Activated CD8-positive, alpha-beta memory T cell treated with anti-CD3 and anti-CD28 coated beads, Interleukin-2, amount 10 ng/mL, durations not matched to agents 7 days and 5 days (primary cell): ENCODE measurements at regions not wholly inside any gene's neighbourhood (a gene's known extent, or its start where the extent isn't known, plus 50 kb on each side); places are given as distances from the start of the nearest gene placed in this dataset.

Experiments
- ATAC-seq: fragments of 150-1000 bp; cut with Tn5 transposase; one replicate; pipeline ENCODE4 v1.10.0; 2021; ENCODE audit warnings: moderate library complexity
- CTCF ChIA-PET: fragments of 350-600 bp; sonication (Branson Sonifier 250); formaldehyde crosslinking; loops from one replicate; lab custom pipeline; 2021; ENCODE audit warnings: antibody characterized with exemption; lab: Charles Lee
- DNase-seq: peaks from one replicate; pipeline ENCODE4 v3.0.0-alpha.2; 2020
- H3K27ac Mint-ChIP-seq: one replicate; pipeline ENCODE4 v1.8.0; 2021; ENCODE audit warnings: mild to moderate bottlenecking, mixed read lengths
- H3K27me3 Mint-ChIP-seq: one replicate; pipeline ENCODE4 v1.8.0; 2021; ENCODE audit warnings: mixed read lengths
- H3K36me3 Mint-ChIP-seq: one replicate; pipeline ENCODE4 v1.8.0; 2021; ENCODE audit warnings: mild to moderate bottlenecking, mixed read lengths
- H3K4me1 Mint-ChIP-seq: one replicate; pipeline ENCODE4 v1.8.0; 2021; ENCODE audit warnings: mixed read lengths
- H3K4me3 Mint-ChIP-seq: one replicate; pipeline ENCODE4 v1.8.0; 2021; ENCODE audit warnings: mild to moderate bottlenecking, moderate library complexity, mixed read lengths
- H3K9me3 Mint-ChIP-seq: one replicate; pipeline ENCODE4 v1.8.0; 2022; ENCODE audit warnings: low read depth, mixed read lengths

GRCh38 chrX:9234315-9234714 is 200.4 kb upstream of the FAM9B start:
- Mint-ChIP-seq H3K4me1 (peaks cover 10% of the 10 kb centered on the region), H3K4me3 (no peak overlapping the region), H3K36me3 (peaks cover 2% of the 10 kb centered on the region), H3K9me3 (no peaks in the 10 kb centered on the region), H3K27ac (no peak overlapping the region), H3K27me3 (no peaks in the 10 kb centered on the region)
- CTCF ChIA-PET: no interaction called here
- DNase-seq (no peak), ATAC-seq (no peak)

- H3K4me3 Mint-ChIP-seq: no peak overlapping the region
- no peak for ATAC-seq
- no peak for DNase-seq
- H3K27ac Mint-ChIP-seq: no peak overlapping the region
- H3K27me3 Mint-ChIP-seq: no peaks in the 10 kb centered on the region
- H3K36me3 Mint-ChIP-seq: peaks cover 2% of the 10 kb centered on the region
- CTCF ChIA-PET: no interaction called here
- H3K9me3 Mint-ChIP-seq: no peaks in the 10 kb centered on the region
- H3K4me1 Mint-ChIP-seq: peaks cover 8% of the 10 kb centered on the region
Measured at GRCh38 chrX:9235722-9236121, 201.8 kb upstream of the FAM9B start.

GRCh38 chrX:9240956-9241355 is 207.0 kb upstream of the FAM9B start:
- Mint-ChIP-seq H3K36me3 (no peaks in the 10 kb centered on the region), H3K27me3 (no peaks in the 10 kb centered on the region), H3K9me3 (no peaks in the 10 kb centered on the region), H3K27ac (no peak overlapping the region), H3K4me3 (no peak overlapping the region), H3K4me1 (no peaks in the 10 kb centered on the region)
- DNase-seq (no peak), ATAC-seq (no peak)
- CTCF ChIA-PET: no interaction called here

GRCh38 chrX:9241427-9241826 is 207.5 kb upstream of the FAM9B start:
- no peaks in the 10 kb centered on the region for H3K4me1 Mint-ChIP-seq
- CTCF ChIA-PET: no interaction called here
- no peak overlapping the region for H3K4me3 Mint-ChIP-seq

GRCh38 chrX:9249051-9249846 is 215.3 kb upstream of the FAM9B start:
- ATAC-seq (no peak), DNase-seq (no peak)
- Mint-ChIP-seq H3K27ac (no peak overlapping the region), H3K36me3 (no peaks in the 10 kb centered on the region), H3K4me1 (no peaks in the 10 kb centered on the region), H3K9me3 (no peaks in the 10 kb centered on the region), H3K27me3 (peaks cover 5% of the 10 kb centered on the region), H3K4me3 (no peak overlapping the region)
- CTCF ChIA-PET: no interaction called here

More at GRCh38 chrX:9241427-9241826, 207.5 kb upstream of the FAM9B start:
- no peaks in the 10 kb centered on the region for H3K27me3 Mint-ChIP-seq
- H3K36me3 Mint-ChIP-seq: no peaks in the 10 kb centered on the region
- ATAC-seq (no peak), DNase-seq (no peak)
- no peak overlapping the region for H3K27ac Mint-ChIP-seq
- no peaks in the 10 kb centered on the region for H3K9me3 Mint-ChIP-seq

GRCh38 chrX:9252182-9252581 is 212.7 kb upstream of the TBL1X start:
- CTCF ChIA-PET: no interaction called here
- H3K27me3 Mint-ChIP-seq: peaks cover 7% of the 10 kb centered on the region
- H3K4me3 Mint-ChIP-seq: no peak overlapping the region
- H3K27ac Mint-ChIP-seq: no peak overlapping the region
- H3K4me1 Mint-ChIP-seq: no peaks in the 10 kb centered on the region
- H3K9me3 Mint-ChIP-seq: no peaks in the 10 kb centered on the region
- ATAC-seq: no peak
- no peak for DNase-seq
- no peaks in the 10 kb centered on the region for H3K36me3 Mint-ChIP-seq

GRCh38 chrX:9253211-9253610 is 211.6 kb upstream of the TBL1X start:
- H3K27me3 Mint-ChIP-seq: peaks cover 7% of the 10 kb centered on the region
- no peak overlapping the region for H3K4me3 Mint-ChIP-seq
- H3K36me3 Mint-ChIP-seq: no peaks in the 10 kb centered on the region
- no peak overlapping the region for H3K27ac Mint-ChIP-seq
- DNase-seq (no peak), ATAC-seq (no peak)
- no peaks in the 10 kb centered on the region for H3K9me3 Mint-ChIP-seq
- CTCF ChIA-PET: no interaction called here
- peaks cover 2% of the 10 kb centered on the region for H3K4me1 Mint-ChIP-seq

- CTCF ChIA-PET: no interaction called here
- DNase-seq: no peak
- no peak overlapping the region for H3K27ac Mint-ChIP-seq
Measured at GRCh38 chrX:9257718-9258420, 207.0 kb upstream of the TBL1X start.

GRCh38 chrX:9258421-9259104 is 206.3 kb upstream of the TBL1X start:
- H3K4me3 Mint-ChIP-seq: no peak overlapping the region
- no peak for DNase-seq
- H3K4me1 Mint-ChIP-seq: peaks cover 4% of the 10 kb centered on the region
- peaks cover 7% of the 10 kb centered on the region for H3K27me3 Mint-ChIP-seq
- H3K9me3 Mint-ChIP-seq: no peaks in the 10 kb centered on the region
- no peak overlapping the region for H3K27ac Mint-ChIP-seq
- CTCF ChIA-PET: no interaction called here
- no peak for ATAC-seq
- H3K36me3 Mint-ChIP-seq: no peaks in the 10 kb centered on the region

More at GRCh38 chrX:9257718-9258420, 207.0 kb upstream of the TBL1X start:
- Mint-ChIP-seq H3K36me3 (no peaks in the 10 kb centered on the region), H3K27me3 (peaks cover 7% of the 10 kb centered on the region), H3K4me1 (peaks cover 4% of the 10 kb centered on the region), H3K9me3 (no peaks in the 10 kb centered on the region), H3K4me3 (no peak overlapping the region)
- ATAC-seq: no peak

- no peak for DNase-seq
- Mint-ChIP-seq H3K4me1 (peaks cover 4% of the 10 kb centered on the region), H3K4me3 (no peak overlapping the region), H3K27me3 (peaks cover 2% of the 10 kb centered on the region), H3K27ac (no peak overlapping the region), H3K36me3 (no peaks in the 10 kb centered on the region), H3K9me3 (no peaks in the 10 kb centered on the region)
- CTCF ChIA-PET: interaction anchor here (1.2 kb wide), 1 partner anchor 53 kb away, joined by 4 read pairs; no protein-coding TSS in a partner anchor
- no peak for ATAC-seq
Measured at GRCh38 chrX:9260603-9261002, 204.3 kb upstream of the TBL1X start.

- CTCF ChIA-PET: no interaction called here
- H3K36me3 Mint-ChIP-seq: no peaks in the 10 kb centered on the region
- peaks cover 5% of the 10 kb centered on the region for H3K27me3 Mint-ChIP-seq
- H3K4me3 Mint-ChIP-seq: no peak overlapping the region
- DNase-seq (no peak), ATAC-seq (no peak)
- H3K27ac Mint-ChIP-seq: no peak overlapping the region
- no peaks in the 10 kb centered on the region for H3K9me3 Mint-ChIP-seq
- H3K4me1 Mint-ChIP-seq: peaks cover 4% of the 10 kb centered on the region
Measured at GRCh38 chrX:9267415-9267814, 197.4 kb upstream of the TBL1X start.

- H3K27ac Mint-ChIP-seq: no peak overlapping the region
- ATAC-seq: no peak
- no peaks in the 10 kb centered on the region for H3K9me3 Mint-ChIP-seq
- CTCF ChIA-PET: no interaction called here
- H3K4me3 Mint-ChIP-seq: no peak overlapping the region
- peaks cover 5% of the 10 kb centered on the region for H3K27me3 Mint-ChIP-seq
- H3K4me1 Mint-ChIP-seq: peaks cover 4% of the 10 kb centered on the region
- peaks cover 1% of the 10 kb centered on the region for H3K36me3 Mint-ChIP-seq
- DNase-seq: no peak
Measured at GRCh38 chrX:9269134-9269533, 195.7 kb upstream of the TBL1X start.

GRCh38 chrX:9271789-9272525 is 192.9 kb upstream of the TBL1X start:
- no peaks in the 10 kb centered on the region for H3K9me3 Mint-ChIP-seq
- H3K4me1 Mint-ChIP-seq: peaks cover 4% of the 10 kb centered on the region
- no peak for ATAC-seq
- peaks cover 1% of the 10 kb centered on the region for H3K36me3 Mint-ChIP-seq
- DNase-seq: no peak
- CTCF ChIA-PET: no interaction called here
- no peak overlapping the region for H3K27ac Mint-ChIP-seq
- no peak overlapping the region for H3K4me3 Mint-ChIP-seq
- peaks cover 5% of the 10 kb centered on the region for H3K27me3 Mint-ChIP-seq
